ENCODE measurements at regions not wholly inside any gene's neighbourhood (a gene's known extent, or its start where the extent isn't known, plus 50 kb on each side); places are given as distances from the start of the nearest gene placed in this dataset.

GRCh38 chr15:94546808-94547207 lies 315.4 kb downstream of the MCTP2 start:
- no peak for TF ChIP-seq POLR2A (IDR thresholded peaks at IDR 0.05)
- TF ChIP-seq CTCF (IDR thresholded peaks at IDR 0.05) = no peak
